GM23338 (cell line): ENCODE measurements at regions not wholly inside any gene's neighbourhood (a gene's known extent, or its start where the extent isn't known, plus 50 kb on each side); places are given as distances from the start of the nearest gene placed in this dataset.

Experiments used
- ATAC-seq: fragments of 200-7000 bp; cut with Tn5 transposase; 3 replicates; pipeline ENCODE4 v1.9.1; 2020
- DNase-seq: peaks from one replicate; pipeline ENCODE4 v3.0.0-alpha.2; 2015; ENCODE audit warnings: low spot score
- H2AFZ ChIP-seq: fragments of 200-600 bp; sonication (generic); 2 replicates; pipeline ENCODE4 v1.8.0; 2016; ENCODE audit warnings: antibody characterized with exemption, mild to moderate bottlenecking, moderate library complexity
- H3F3A ChIP-seq: fragments of 200-600 bp; sonication (generic); replicated peaks from 2 replicates; pipeline ENCODE4 v1.8.0; 2017; ENCODE audit warnings: antibody characterized with exemption, mixed run types, low read depth
- H3K27ac ChIP-seq: fragments of 200-600 bp; sonication (generic); 2 replicates; pipeline ENCODE4 v1.6.1; 2016; ENCODE audit warnings: low read depth
- H3K27me3 ChIP-seq: fragments of 200-600 bp; sonication (generic); 2 replicates; pipeline ENCODE4 v1.8.0; 2016; ENCODE audit warnings: mild to moderate bottlenecking, mixed run types, moderate library complexity; ENCODE audit not compliant: insufficient read depth
- H3K36me3 ChIP-seq: fragments of 200-600 bp; sonication (generic); 2 replicates; pipeline ENCODE4 v1.8.0; 2016; ENCODE audit warnings: mild to moderate bottlenecking; ENCODE audit not compliant: insufficient read depth
- H3K4me1 ChIP-seq: fragments of 200-600 bp; sonication (generic); 2 replicates; pipeline ENCODE4 v1.8.0; 2016; ENCODE audit warnings: mild to moderate bottlenecking, moderate library complexity; ENCODE audit not compliant: insufficient read depth
- H3K4me2 ChIP-seq: fragments of 200-600 bp; sonication (generic); 2 replicates; pipeline ENCODE4 v1.7.1; 2017; ENCODE audit warnings: mixed run types
- H3K4me3 ChIP-seq: fragments of 200-600 bp; sonication (generic); 2 replicates; pipeline ENCODE4 v1.6.1; 2016; ENCODE audit warnings: mixed run types
- H3K79me2 ChIP-seq: fragments of 200-600 bp; sonication (generic); replicated peaks from 2 replicates; pipeline ENCODE4 v1.8.0; 2017; ENCODE audit warnings: mild to moderate bottlenecking; ENCODE audit not compliant: insufficient read depth
- H3K9me2 ChIP-seq: fragments of 200-600 bp; sonication (generic); 2 replicates; pipeline ENCODE4 v1.8.0; 2017; ENCODE audit not compliant: insufficient read depth
- H4K20me1 ChIP-seq: fragments of 200-600 bp; sonication (generic); replicated peaks from 2 replicates; pipeline ENCODE4 v1.8.0; 2017; ENCODE audit warnings: mild to moderate bottlenecking; ENCODE audit not compliant: insufficient read depth
- H3K27ac Mint-ChIP-seq: 2 replicates; pipeline ENCODE4 v1.8.0; 2020; ENCODE audit warnings: inconsistent platforms, mild to moderate bottlenecking, moderate library complexity, mixed read lengths
- H3K27me3 Mint-ChIP-seq: 3 replicates; pipeline ENCODE4 v1.8.0; 2022; ENCODE audit warnings: low read depth, mild to moderate bottlenecking, moderate library complexity, mixed read lengths, inconsistent platforms; ENCODE audit not compliant: insufficient read depth, poor library complexity
- H3K36me3 Mint-ChIP-seq: 3 replicates; pipeline ENCODE4 v1.8.0; 2021; ENCODE audit warnings: low read depth, mild to moderate bottlenecking, inconsistent platforms, moderate library complexity, mixed read lengths
- H3K4me1 Mint-ChIP-seq: 3 replicates; pipeline ENCODE4 v1.8.0; 2020; ENCODE audit warnings: mild to moderate bottlenecking, inconsistent platforms, mixed read lengths
- H3K4me3 Mint-ChIP-seq: 3 replicates; pipeline ENCODE4 v1.8.0; 2021; ENCODE audit warnings: moderate library complexity, mild to moderate bottlenecking, inconsistent platforms, mixed read lengths
- H3K9me3 Mint-ChIP-seq: 3 replicates; pipeline ENCODE4 v1.8.0; 2020; ENCODE audit warnings: moderate library complexity, mild to moderate bottlenecking, inconsistent platforms, mixed read lengths
- CREB1 ChIP-seq: fragments of 250-450 bp; sonication (Bioruptor Pico); IDR thresholded peaks from 2 replicates; pipeline ENCODE4 v1.5.0; 2020; ENCODE audit warnings: low read depth, mild to moderate bottlenecking, moderate library complexity
- EZH2 ChIP-seq: fragments of 200-600 bp; sonication (generic); IDR thresholded peaks from one replicate; pipeline ENCODE4 v1.8.0; 2017; ENCODE audit warnings: antibody characterized with exemption, mild to moderate bottlenecking, low read depth; ENCODE audit not compliant: unreplicated experiment
- EZH2phosphoT487 ChIP-seq: fragments of 200-600 bp; sonication (generic); IDR thresholded peaks from one replicate; pipeline ENCODE4 v1.8.1; 2018; ENCODE audit warnings: antibody characterized with exemption; ENCODE audit not compliant: unreplicated experiment
- REST ChIP-seq: IDR thresholded peaks from one replicate; pipeline ENCODE4 v1.6.1; 2018; ENCODE audit warnings: antibody characterized with exemption; ENCODE audit not compliant: unreplicated experiment
- STAT1 ChIP-seq: IDR thresholded peaks from one replicate; pipeline ENCODE4 v1.6.1; 2016; ENCODE audit warnings: antibody characterized with exemption; ENCODE audit not compliant: unreplicated experiment
- ZNF114 ChIP-seq: fragments of 250-450 bp; sonication (Bioruptor Pico); IDR thresholded peaks from 2 replicates; pipeline ENCODE4 v1.5.0; 2020; ENCODE audit warnings: mild to moderate bottlenecking, moderate library complexity
- ZNF331 ChIP-seq: fragments of 250-450 bp; sonication (Bioruptor Pico); IDR thresholded peaks from 2 replicates; pipeline ENCODE4 v1.5.0; 2020; ENCODE audit warnings: low read depth, mild to moderate bottlenecking, moderate library complexity
- TF ChIP-seq, protein P1 (sequence below), 2 experiments: fragments of 200-600 bp in 1 of 2; sonication (generic) in 1 of 2; conservative IDR thresholded peaks; 2 replicates each; pipeline versions ENCODE4 v1.5.1 to v1.6.1; 2016 to 2017; ENCODE audit warnings: antibody characterized with exemption in 2 of 2, low read depth in 2 of 2, mild to moderate bottlenecking in 2 of 2, moderate library complexity in 1 of 2

GRCh38 chr12:28872654-28873268, 276.3 kb upstream of the FAR2 start:
- Histone ChIP-seq H3K27me3 (no peaks in the 10 kb centered on the region), H3K4me3 (no peak overlapping the region), H3K36me3 (no peaks in the 10 kb centered on the region), H4K20me1 (no peaks in the 10 kb centered on the region), H3K79me2 (no peaks in the 10 kb centered on the region), H3K27ac (no peak overlapping the region), H2AFZ (no peak overlapping the region), H3K4me2 (no peak overlapping the region), H3K4me1 (peaks cover 8% of the 10 kb centered on the region; the same call in 1 of the 2 replicates), H3F3A (no peaks in the 10 kb centered on the region), H3K9me2 (no peaks in the 10 kb centered on the region)
- no peak for TF ChIP-seq ZNF331 (CRISPR knock-in tag)
- TF ChIP-seq, protein P1, sequence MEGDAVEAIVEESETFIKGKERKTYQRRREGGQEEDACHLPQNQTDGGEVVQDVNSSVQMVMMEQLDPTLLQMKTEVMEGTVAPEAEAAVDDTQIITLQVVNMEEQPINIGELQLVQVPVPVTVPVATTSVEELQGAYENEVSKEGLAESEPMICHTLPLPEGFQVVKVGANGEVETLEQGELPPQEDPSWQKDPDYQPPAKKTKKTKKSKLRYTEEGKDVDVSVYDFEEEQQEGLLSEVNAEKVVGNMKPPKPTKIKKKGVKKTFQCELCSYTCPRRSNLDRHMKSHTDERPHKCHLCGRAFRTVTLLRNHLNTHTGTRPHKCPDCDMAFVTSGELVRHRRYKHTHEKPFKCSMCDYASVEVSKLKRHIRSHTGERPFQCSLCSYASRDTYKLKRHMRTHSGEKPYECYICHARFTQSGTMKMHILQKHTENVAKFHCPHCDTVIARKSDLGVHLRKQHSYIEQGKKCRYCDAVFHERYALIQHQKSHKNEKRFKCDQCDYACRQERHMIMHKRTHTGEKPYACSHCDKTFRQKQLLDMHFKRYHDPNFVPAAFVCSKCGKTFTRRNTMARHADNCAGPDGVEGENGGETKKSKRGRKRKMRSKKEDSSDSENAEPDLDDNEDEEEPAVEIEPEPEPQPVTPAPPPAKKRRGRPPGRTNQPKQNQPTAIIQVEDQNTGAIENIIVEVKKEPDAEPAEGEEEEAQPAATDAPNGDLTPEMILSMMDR (conservative IDR thresholded peaks at IDR 0.05; ENCODE audit: low read depth in 2 of 2), result peak; percentile 80 to 86
- no peaks in the 10 kb centered on the region for H3K36me3 Mint-ChIP-seq
- peaks cover 5% of the 10 kb centered on the region for H3K27me3 Mint-ChIP-seq
- H3K9me3 Mint-ChIP-seq, result no peaks in the 10 kb centered on the region
- no peak overlapping the region for H3K27ac Mint-ChIP-seq
- ATAC-seq, result peak; percentile 86
- H3K4me1 Mint-ChIP-seq, result peaks cover 24% of the 10 kb centered on the region
- DNase-seq, result peak; percentile 73
- H3K4me3 Mint-ChIP-seq, result no peak overlapping the region

DNA sequence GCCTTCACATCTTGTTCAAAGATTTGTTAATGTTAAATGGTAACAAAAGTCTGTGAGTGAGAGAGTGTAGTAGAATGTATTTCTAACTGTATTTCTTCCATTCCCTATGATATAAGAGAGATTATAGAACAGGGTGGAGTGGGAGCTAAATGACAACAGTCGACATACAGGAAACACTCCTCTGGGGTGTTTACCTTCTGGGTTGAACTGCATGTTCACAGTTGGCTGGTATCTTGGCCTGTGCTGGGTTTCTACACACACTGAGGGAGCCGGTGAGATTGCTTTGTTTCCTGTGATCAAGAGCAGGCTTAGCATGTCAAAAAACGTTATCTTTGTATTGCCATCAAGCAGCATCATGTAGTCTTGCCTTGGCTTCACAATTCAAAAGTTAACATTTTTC, 274.3 kb upstream of the FAR2 start:
- DNase-seq (no peak), ATAC-seq (no peak)
- Mint-ChIP-seq H3K36me3 (no peaks in the 10 kb centered on the region), H3K4me3 (no peak overlapping the region), H3K27ac (no peak overlapping the region), H3K4me1 (peaks cover 10% of the 10 kb centered on the region), H3K27me3 (no peaks in the 10 kb centered on the region), H3K9me3 (no peaks in the 10 kb centered on the region)
- no peaks in the 10 kb centered on the region for H3F3A ChIP-seq
- no peaks in the 10 kb centered on the region for H4K20me1 ChIP-seq
- H3K4me2 ChIP-seq, result no peak overlapping the region
- H2AFZ ChIP-seq, result no peak overlapping the region
- no peaks in the 10 kb centered on the region; the same call in 1 of the 2 replicates for H3K4me1 ChIP-seq
- H3K79me2 ChIP-seq, result no peaks in the 10 kb centered on the region
- no peak for TF ChIP-seq REST
- TF ChIP-seq, protein P1 (conservative IDR thresholded peaks at IDR 0.05; ENCODE audit: low read depth in 2 of 2), result no peak
- TF ChIP-seq EZH2, result no peak
- TF ChIP-seq ZNF114 (CRISPR knock-in tag), result no peak
- TF ChIP-seq EZH2phosphoT487, result no peak
- TF ChIP-seq STAT1, result no peak
- no peak for TF ChIP-seq ZNF331 (CRISPR knock-in tag)
- TF ChIP-seq CREB1 (CRISPR knock-in tag), result no peak
- no peaks in the 10 kb centered on the region for H3K36me3 ChIP-seq
- H3K4me3 ChIP-seq, result no peak overlapping the region
- peaks cover 4% of the 10 kb centered on the region; the same call in 1 of the 2 replicates for H3K9me2 ChIP-seq
- no peak overlapping the region for H3K27ac ChIP-seq
- no peaks in the 10 kb centered on the region for H3K27me3 ChIP-seq
